DND-41 (cell line): ENCODE measurements at regions not wholly inside any gene's neighbourhood (a gene's known extent, or its start where the extent isn't known, plus 50 kb on each side); places are given as distances from the start of the nearest gene placed in this dataset.

Experiments
- CTCF ChIP-seq: IDR thresholded peaks from 2 replicates; pipeline ENCODE4 v1.5.1; 2012; ENCODE audit warnings: borderline replicate concordance, low read length, moderate library complexity, mild to moderate bottlenecking; ENCODE audit not compliant: poor library complexity, severe bottlenecking; ENCODE audit errors: extremely low read depth
- EZH2 ChIP-seq: IDR thresholded peaks from 3 replicates; pipeline ENCODE4 v1.6.1; 2012; ENCODE audit warnings: borderline replicate concordance, low read depth, mild to moderate bottlenecking, moderate library complexity, low read length, inconsistent platforms; ENCODE audit not compliant: severe bottlenecking

GRCh38 chr7:109073543-109073942 is 503.9 kb downstream of the DNAJB9 start:
- TF ChIP-seq EZH2, result no peak
- no peak for TF ChIP-seq CTCF
